ENCODE measurements at regions not wholly inside any gene's neighbourhood (a gene's known extent, or its start where the extent isn't known, plus 50 kb on each side); places are given as distances from the start of the nearest gene placed in this dataset.

DNA sequence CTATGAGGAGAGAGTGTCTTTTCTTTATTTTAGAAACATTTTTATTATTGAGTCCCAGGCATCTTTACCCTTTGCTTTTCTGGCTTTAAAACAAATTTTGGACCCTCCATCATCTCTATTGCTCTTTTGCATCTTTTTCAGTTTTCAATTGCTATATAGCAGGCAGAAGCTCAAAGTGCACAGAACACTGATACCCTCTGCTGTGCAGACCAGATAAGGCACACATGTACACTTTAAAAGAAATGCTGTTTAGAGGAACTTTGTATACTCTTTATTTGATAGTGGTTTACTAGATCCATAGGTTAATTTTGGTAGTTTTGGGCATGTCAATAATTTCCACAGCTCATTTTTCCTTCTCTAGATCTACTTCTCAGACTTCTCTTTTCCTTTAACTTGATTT is 324.2 kb downstream of the SH2D4B start:
- no peak for ATAC-seq

DNA sequence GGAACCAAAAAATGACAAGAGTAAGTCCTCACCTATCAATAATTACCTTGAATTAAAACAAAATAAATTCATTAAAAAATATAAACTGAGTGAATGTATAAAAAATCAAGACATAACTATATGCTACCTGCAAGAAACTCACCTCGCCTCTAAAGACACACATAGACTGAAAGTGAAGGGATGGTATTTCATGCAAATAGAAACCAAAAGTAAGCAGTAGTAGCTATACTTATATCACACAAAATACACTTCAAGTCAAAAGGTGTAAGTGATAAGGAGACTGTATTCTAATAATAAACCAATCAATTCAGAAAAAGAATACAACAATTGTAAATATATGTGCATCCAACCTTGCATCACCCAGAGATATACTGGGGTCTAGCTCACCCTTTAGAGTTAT is 332.6 kb downstream of the SH2D4B start:
- no peak for ATAC-seq

DNA sequence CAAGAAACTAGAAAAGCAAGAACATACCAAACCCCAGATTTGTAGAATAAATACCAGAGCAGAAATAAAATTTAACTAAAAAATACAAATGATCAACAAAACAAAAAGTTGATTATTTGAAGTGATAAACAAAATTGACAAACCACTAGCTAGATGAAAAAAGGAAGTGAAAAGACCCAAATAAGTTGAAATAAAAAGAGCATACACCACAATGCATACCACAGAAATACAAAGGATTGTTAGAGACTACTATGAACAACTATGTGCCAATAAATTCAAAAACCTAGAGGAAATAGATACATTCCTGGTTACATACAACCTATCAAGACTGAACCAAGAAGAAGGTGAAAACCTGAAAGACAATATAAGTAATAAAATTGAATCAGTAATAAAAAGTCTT is 333.4 kb downstream of the SH2D4B start:
- ATAC-seq: no peak

DNA sequence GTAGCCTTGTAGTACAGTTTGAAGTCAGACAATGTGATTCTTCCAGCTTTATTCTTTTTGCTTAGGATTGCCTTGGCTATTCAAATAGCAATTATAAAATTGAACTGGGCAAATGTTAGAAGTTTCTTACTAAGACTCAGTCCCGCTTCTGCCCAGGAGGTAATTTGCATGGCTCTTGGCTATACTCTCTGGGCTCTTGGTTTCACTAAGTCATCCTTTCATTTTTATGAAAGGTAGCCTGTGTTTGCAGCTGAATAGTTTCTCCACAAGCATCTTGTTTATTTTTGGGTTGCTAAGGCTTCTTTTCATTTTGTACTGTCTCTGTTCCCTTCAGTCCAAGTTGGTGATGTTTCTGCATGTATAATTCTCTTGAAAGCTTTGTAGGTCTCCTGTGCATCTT is 340.6 kb downstream of the SH2D4B start:
- no peak for ATAC-seq

DNA sequence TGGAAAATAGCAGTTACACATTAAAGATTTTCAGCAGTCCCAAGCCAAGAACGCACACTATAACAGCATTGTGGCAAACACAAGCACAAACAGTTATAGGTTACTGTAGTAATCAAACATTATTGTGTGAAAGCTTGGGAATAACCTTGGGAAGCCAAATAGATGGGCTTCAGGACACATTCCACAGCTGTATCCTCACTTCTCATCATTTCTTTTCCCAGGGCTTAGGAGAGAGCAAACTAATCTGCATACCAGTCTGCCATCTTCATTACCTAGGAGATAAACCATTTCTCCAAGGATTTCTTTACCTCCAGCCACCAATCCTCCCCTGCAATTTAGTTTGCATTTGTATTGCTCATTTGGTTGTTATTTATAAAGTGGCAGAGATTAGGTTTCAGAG is 352.4 kb downstream of the SH2D4B start:
- no peak for ATAC-seq

DNA sequence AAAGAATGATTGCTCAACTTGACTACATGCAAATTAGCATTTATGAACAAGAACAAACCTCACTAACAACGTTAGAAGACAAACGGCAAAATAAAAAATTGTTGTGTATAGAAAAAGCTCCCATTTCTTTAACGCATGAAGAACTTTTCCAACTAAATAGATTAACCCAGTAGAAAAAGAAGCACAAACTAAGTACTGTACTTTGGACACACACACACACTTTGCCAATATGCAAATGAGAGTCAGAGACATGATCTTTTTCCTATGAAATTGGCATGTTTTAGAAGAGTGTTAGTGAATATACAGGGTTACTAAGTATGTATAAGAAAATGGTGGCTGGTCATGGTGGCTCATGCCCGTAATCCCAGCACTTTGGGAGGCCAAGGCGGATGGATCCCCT is 355.6 kb downstream of the SH2D4B start:
- no peak for ATAC-seq

DNA sequence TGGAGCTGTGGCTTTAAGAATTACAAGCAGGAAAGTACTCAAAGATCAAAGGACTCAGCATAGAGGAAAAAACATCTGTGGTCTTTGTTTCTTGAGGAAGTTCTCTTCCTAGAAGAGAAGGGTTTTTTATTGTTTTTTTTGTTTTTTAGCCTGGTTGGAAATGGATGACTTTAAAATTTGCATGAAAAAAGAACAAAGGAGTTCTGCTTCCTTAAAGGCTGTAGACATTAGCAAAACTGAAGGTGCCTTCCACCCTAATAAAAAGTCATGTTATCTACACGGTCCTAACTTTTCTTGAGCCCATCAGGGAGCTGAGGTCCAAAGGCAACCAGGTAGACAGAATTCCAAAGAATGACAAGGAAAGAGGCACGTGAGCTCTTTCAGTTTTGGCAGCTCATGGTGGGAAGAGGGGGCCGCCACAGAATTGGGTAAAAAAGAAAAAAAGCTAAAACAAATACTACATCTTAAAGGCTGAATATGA is 356.6 kb downstream of the SH2D4B start:
- no peak for ATAC-seq

DNA sequence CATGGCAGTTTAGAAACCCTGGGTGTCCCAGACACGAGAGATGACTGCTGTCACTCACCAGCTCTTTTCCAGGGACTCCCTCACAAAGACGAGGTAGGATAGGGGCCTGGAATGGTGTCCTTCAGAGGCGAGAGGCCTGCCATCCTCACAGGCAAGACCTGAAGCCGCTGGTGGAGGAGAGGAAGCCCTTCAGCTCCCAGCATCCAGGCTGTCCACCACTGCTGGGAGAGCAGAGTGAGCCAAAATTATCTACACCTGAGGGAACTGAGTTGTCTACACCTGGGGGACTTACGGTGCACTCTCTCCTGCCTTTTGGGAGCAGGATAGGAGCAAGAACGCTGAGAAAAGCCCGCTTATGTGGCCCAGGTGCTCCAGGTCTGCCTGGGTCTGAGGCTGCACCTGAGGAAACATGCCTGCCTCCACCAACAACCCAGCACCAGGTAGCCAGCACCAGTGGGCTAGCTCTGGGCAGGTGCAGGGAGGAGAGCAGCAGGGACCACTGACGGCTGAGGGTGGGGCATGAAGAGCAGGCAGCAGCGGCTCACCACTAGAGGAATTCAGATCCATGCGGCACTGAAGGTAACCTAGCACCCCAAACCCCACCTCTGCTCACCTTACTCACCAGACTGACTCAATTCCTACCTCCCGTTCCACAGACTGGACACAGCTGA is 357.2 kb downstream of the SH2D4B start:
- no peak for ATAC-seq

DNA sequence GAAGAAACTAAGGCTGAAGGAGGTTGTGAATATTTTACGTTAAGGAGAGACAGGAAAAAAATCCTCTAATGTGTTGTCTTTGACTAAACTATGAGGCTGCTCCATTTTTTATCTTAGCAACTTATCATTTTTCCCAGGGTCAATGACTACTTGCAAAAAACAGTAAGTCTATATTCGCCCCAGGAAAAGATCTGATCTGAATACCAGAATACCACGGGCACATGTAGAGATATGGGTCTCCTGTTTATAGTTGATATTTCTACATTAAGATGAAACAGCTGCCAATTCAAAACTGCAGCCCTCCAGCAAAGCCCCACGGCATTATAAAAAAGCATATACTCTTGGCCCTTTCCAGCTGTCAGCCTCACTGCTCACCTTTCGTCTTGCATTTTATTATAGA is 358.4 kb downstream of the SH2D4B start:
- no peak for ATAC-seq

DNA sequence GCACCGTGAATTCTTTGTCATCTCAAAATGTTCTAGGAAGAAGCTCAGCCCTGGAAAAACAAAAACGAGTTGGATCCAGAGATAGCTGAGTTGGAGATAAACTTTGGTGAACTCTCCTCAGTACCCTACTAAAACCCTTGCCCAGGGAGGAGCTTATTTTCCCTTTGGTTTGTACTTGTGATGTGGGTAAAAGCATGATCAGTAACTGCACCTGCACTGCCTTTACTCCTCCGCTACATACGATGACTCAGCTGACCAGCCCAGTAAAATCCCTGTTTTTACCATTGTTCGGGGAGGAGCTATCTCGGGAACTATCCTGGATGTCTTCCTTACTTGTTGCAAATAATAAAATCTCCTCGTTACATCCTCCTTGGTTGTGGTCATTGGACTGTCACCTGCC is 359.3 kb downstream of the SH2D4B start:
- ATAC-seq: no peak

DNA sequence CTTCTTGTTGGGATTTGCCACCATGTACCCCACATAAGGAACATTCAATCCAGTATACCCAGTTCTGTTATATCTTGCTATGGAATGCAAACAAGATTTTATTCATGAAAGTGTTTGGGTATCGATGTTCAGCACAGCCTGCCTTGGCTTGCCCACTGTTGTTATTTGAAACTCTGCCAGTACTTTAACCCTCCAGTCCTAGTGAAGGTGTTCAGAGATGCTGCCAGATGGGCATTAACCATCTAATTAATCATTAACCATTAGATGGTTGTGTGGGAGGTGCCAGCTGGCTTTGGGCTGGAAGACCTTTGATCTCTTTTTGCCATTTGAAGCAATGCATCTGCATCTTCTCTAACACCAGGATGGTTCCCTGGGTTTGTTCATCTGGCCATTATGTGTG is 363.0 kb downstream of the SH2D4B start:
- no peak for ATAC-seq

DNA sequence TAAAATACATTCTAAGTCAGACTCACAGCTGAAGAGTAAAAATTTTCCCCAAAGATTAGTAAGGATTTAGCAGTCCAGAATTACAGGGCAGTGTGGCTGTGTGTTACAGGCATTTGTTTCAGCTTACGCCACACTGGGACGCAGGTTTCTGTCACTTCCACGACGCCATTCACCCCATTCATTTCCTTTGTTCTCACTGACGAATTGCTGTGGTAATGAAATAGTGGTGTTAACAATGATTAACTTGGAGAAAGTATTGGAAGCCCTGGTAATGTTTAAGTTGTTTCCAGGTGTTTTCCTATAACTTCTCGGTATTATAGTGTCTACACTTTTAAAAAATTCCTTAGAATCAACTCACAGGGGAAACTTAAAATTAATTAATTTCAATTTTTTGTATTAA is 370.9 kb downstream of the SH2D4B start:
- ATAC-seq: no peak

DNA sequence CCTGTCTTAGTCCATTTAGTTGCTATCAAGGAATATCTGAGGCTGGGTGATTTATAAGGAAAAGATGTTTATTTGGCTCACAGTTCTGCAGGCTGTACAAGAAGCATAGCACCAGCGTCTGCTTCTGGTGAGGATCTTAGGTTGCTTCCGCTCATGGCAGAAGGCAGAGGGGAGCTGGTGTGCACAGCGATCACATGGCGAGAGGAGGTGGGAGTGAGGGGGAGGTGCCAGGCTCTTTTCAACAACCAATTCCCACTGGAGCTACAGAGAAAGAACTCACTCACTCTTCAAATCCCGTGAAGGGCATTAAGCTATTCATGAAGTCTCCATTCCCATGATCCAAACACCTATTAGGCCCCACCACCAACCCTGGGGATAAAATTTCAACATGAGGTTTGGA is 371.6 kb downstream of the SH2D4B start:
- no peak for ATAC-seq

DNA sequence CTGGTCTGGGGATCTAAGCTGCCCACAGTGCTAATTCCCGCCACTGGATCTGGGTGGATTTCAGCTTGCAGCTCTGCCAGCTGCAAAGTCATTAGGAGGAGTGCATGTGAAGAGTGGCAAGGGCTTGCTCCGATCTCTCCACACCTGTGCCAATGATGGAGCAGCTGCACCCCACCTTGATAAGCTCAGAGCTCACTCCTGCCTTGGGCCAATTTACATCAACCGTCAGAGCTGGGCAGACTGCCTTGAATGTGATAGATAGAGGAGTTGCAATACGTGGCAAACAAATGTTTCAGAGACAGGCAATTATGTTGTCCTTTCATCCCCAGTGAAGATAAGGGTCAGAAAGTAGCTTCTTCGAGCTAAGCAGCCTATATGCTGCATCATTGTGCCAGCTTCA is 379.9 kb downstream of the SH2D4B start:
- no peak for ATAC-seq

DNA sequence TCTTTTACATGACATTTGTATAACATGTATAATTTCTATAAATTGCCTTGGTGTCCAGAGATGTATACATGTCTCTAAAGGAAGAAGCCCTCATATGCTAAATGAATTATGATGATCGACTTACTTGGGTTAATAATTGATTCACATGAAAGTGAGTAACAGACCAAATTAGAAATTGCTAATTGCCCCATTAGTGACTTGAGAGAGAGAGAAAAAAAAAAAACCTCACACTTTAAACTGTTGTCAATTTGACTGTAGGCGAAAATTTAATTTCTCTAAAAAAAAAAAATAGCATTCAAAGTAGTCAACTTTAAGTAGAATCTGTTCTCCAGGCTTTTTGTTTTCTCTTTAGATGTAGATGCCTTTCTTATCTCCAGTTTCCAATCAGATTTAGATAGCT is 383.3 kb downstream of the SH2D4B start:
- ATAC-seq: no peak

DNA sequence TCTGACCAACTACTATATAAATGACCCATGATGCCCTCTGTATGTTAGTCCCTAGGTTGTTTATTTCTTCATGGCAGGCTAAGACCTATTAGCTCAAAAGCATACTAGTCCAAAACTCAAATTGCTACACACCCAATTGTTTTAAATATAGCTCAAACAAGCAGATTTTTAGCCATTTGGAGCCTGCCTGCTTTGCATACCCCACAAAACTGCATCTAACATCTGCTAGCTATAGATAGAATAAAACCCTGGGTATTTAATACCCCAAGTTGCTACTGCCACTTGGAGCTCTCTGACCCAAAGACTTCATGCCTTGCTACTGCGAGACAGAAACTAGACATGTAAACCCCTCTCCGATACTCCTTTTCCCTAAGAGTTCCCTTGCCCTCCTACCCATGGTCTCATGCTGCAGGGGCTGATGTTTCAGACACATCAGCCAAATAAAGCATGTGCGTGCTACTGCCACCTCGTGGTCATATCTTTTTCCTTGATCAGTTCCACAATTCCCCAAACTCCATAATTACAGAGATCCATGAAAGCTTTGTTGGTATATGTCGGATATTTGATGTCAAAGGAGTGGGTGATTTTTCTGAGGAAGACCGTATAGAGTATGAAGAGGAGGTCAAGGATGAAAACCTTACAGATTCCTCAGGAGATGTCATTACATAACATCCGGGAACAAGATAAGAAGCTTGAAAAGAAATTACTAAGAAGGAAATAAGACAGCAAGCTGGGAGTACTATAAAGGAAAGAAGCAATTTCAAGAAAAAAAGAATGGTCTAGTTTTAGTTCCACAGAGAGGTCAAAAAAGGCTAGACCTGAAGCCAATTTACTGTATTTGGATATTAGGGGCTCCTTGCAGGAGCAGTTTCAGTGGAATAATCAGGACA is 386.6 kb downstream of the SH2D4B start:
- ATAC-seq: no peak

DNA sequence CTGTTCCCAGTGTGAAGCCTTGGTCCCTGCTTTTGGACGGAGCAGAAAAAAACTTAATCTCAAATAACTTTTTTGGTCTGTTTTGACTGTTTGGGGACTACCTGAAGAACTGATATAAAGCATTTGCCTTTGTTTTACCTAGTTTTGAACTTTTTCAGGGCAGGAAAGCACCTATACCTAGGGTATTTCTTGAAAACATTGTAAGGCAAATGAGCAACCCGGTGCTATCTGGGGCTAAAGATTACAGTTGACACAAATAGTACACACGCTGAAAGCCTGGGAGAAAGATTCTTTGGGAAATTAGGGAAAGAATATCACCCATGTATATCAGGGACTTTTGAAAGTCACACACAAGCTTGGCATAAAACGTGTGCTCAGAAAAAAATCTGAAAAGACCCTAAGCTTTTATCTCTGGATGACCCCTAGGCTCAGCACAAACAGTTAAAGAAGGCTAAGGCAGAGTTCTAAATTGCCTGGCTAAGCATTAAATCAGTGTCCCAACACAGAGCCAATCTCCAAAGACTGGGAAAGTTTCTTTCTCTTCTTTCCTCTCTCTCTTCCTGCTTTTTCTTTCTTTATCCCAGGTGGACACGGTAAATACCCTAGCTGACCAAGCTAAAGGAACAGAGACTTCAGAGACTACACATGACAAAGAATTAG is 389.8 kb downstream of the SH2D4B start:
- ATAC-seq: no peak

DNA sequence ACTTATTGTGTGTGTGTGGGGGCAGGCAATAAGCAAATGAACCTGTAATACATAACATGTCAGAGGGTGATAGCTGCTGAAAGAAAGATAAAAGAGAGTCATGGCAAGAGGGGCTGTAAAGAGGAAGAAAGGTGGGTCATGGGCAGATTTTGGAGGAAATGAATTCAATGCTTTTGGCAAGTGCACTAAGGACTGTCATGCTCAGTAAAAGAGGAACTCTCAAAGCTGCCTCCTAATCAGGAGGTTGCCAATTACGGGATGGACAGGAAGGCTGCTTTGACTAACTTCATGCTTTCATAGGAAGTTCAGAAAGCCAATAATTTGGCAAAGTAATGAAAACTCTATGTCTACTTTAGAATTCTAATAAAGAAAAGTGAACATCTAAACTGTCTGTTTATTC is 401.2 kb downstream of the SH2D4B start:
- ATAC-seq: no peak

DNA sequence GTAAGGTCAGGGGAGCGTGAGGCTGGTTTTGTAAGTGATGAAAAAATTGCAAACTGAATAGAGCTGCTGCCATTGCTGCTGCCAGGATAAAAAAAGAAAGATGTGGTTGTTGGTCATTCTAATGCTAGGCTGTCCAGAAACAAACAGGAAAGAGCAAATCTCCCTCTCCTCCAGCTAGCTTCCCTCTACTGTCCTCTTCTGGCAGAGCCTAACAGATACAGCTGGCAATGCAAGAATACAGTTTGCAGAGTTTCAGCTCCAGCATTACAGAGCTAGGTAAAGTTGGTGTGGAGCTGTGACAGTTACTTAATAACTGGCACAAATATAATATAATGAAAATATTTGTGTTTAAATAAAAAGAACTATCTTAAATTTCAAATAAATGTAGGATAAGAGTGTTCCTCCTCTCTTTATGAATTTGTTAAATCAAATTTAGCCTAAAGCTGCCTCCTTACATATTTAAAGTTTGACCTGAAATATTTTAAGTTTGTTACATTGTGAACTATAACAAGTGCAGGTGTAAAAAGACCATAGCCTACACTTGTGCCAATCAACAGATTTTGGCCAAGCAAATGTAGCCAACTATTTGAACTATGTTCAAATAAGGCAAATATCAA is 407.7 kb downstream of the SH2D4B start:
- no peak for ATAC-seq

DNA sequence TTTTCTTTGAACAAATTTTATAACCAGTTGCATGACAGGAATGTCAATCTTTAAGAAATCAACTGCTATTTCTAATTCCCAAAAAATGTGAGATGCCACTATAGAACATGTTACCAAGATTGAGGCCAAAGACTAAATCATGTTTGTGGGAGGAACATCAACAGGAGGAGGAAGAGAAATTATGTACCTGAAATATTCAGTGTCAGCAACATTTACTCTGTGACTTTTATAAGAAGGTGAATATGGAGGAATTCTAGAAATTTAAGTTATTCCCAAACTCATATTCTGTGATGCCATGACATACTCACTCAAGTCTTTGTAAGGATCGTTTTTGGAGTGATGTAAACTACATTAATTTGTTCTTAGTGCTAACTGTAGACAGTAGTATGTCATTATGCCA is 408.4 kb downstream of the SH2D4B start:
- ATAC-seq: no peak

DNA sequence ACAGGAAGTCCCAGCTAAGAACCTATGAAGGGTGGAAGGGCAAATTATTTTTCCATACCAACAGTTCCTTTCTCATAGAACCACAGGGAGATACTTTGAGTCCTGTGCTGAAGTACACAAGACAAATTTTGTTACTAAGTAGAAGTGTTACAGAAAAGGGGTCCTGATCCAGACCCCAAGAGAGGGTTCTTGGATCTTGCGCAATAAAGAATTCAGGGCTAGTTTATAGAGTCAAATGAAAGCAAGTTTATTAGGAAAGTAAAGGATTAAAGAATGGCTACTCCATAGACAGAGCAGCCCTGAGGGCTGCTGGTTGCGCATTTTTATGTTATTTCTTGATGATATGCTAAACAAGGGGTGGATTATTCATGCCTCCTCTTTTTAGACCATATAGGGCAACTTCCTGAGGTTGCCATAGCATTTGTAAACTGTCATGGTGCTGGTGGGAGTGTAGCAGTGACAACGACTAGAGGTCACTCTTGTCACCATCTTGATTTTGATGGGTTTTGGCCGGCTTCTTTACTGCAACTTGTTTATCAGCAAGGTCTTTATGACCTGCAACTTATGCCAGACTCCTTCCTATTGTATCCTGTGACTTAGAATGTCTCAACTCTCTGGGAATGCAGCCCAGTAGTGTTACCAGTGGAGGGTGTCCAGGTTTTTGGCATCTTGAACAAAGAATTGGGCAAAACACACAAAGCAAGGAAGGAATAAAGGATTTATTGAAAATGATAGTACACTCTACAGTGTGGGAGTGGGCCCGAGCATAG is 409.4 kb downstream of the SH2D4B start:
- ATAC-seq: no peak

DNA sequence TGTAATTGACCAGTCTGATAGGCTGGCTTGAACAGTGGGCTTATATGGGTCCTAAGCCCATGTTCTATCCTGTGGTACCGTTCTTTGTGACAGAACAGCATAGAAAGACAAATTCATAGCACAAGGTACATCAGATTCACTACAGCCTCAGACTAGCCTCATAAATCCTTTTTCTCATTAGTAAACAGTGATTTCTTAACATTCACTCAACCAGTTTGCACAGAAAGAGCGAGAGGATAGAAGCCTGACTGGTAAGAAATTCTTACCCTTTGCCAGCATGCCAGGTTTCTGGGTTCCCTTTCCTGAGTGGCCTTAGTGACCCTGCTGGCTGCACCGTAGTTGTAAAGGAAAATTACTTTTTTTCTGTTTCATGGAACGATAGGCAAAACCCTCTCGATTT is 412.1 kb downstream of the SH2D4B start:
- no peak for ATAC-seq

DNA sequence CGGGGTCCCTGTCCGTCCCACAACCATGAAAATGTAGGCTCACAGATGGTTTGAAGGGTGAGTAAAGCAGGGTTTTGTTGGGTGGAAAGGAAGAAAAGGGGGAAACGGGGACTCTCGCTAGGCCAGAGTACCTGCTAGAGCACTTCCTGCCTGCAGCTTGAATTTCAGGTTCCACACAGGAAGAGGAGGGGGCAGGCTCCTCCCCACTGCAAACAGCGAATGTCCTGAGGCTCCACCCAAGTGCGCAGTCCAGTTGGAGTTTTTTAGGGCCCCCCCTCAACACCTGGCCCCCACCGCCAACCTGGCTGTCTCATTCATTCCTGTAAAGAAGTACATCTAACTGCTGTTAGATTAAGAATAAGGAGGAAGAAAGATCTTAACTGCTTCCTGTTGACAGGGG is 414.7 kb downstream of the SH2D4B start:
- ATAC-seq: no peak

Measured in activated CD4-positive, CD25-positive, alpha-beta regulatory T cell treated with anti-CD3 and anti-CD28 coated beads, Interleukin-2, amount 50 U/mL, for 24 hours (primary cell).